CMK (cell line): ENCODE measurements at regions not wholly inside any gene's neighbourhood (a gene's known extent, or its start where the extent isn't known, plus 50 kb on each side); places are given as distances from the start of the nearest gene placed in this dataset.
"Not testable (repeated sequence)": the region's sequence is repeated elsewhere in the genome, so short reads cannot be mapped to it uniquely, and the experiment has no call there.

Source experiments
- DNase-seq: peaks from one replicate; pipeline ENCODE4 v3.0.0-alpha.2; 2010; ENCODE audit warnings: low read depth

GRCh38 chr4:112082954-112083586 lies 62.2 kb upstream of the FAM241A start:
- no peak for DNase-seq

- DNase-seq = no peak
Measured at GRCh38 chr4:112083587-112084347, 61.5 kb upstream of the FAM241A start.

- no peak for DNase-seq
Measured at GRCh38 chr4:112085156-112086035, 59.9 kb upstream of the FAM241A start.

GRCh38 chr4:112086036-112086434 lies 59.2 kb upstream of the FAM241A start:
- no peak for DNase-seq

DNA sequence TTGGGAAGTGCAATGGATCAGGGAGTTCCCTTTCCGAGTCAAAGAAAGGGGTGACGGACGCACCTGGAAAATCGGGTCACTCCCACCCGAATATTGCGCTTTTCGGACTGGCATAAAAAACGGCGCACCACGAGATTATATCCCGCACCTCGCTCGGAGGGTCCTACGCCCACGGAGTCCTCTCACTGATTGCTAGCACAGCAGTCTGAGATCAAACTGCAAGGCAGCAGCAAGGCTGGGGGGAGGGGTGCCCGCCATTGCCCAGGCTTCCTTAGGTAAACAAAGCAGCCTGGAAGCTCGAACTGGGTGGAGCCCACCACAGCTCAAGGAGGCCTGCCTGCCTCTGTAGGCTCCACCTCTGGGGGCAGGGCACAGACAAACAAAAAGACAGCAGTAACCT lies 58.6 kb upstream of the FAM241A start:
- DNase-seq = not testable (repeated sequence)

DNA sequence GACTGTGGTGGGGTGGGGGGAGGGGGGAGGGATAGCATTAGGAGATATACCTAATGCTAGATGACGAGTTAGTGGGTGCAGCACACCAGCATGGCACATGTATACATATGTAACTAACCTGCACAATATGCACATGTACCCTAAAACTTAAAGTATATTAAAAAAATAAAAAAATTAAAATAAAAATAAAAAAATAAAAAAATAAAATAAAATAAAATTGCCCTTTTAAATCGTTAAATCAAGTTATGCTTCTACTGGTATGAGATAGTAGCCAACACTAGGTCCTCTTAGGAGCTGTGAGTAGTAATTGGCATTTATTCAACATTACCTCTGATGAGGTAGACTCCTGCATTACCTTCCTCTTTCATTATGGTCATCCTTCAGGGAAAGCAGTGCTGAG lies 52.9 kb upstream of the FAM241A start:
- DNase-seq = not testable (repeated sequence)

DNA sequence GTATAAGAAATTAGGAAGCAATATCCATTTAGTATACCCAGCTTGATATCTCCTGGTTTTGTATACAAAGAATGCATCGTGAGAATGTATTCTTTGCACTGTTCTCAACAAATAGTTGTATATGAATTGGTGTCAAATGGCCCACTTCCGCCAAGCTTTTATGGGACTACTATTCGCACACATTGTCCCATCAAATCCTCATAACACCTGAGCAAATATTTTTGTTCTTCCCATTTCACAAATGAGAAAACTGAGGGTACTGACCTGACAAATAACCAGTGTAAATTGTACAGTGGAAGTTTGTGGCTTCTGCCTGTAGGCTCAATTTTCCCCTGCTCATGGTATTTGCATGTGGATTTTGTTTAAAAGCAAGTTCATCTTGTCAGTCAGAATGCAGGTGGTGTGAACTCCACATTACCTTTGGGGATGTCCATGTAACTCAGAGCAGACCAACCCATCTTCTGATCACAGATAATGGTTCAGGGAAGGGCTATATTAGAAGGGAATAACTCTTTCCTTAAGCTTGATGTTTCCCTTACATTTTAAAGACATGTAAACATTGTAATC lies 51.5 kb upstream of the FAM241A start:
- DNase-seq = no peak

DNA sequence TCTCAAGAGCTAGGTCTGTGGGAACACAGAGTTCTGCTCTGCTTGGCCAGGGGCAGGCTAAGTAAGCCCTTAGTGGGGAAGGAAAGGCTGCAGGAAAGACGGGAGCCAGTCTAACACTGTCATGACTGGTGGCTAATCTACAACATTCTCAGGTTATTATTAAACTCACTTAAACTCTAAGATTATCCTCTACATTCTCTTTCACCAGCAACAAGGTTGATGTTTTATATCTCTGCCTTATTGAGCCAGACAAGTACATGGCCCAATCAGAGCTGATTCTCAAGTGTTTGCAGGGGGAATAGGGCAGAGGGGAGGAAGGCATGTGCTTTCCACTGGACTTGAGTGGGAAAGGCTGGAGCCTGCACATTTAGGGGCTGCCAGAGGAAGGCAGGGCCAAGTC lies 50.9 kb upstream of the FAM241A start:
- DNase-seq = no peak
